PC-9 (cell line): ENCODE measurements at regions not wholly inside any gene's neighbourhood (a gene's known extent, or its start where the extent isn't known, plus 50 kb on each side); places are given as distances from the start of the nearest gene placed in this dataset.

Experiments
- BruUV-seq: library from RNA; stranded (reverse); fragments of 400-500 nt; replicated peaks from 2 replicates; lab custom pipeline; 2021; lab: Mats Ljungman, UMichigan
- CTCF ChIA-PET: fragments of 300-600 bp; sonication (Branson Sonifier 250); formaldehyde crosslinking; loops from one replicate; lab custom pipeline; 2022; ENCODE audit warnings: antibody characterized with exemption; lab: Charles Lee
- POLR2A ChIA-PET: fragments of 300-600 bp; sonication (Branson Sonifier 250); formaldehyde crosslinking; loops from one replicate; lab custom pipeline; 2022; ENCODE audit warnings: antibody characterized with exemption; ENCODE audit not compliant: unreplicated experiment; lab: Charles Lee
- DNase-seq, 2 experiments: peaks; one replicate each; pipeline versions ENCODE4 v3.0.0 to v3.0.0-alpha.2; 2015 to 2022; ENCODE audit warnings: mixed read lengths in 1 of 2
- H2AFZ ChIP-seq: fragments of 200-600 bp; sonication (generic); 2 replicates; pipeline ENCODE4 v1.8.1; 2017; ENCODE audit warnings: antibody characterized with exemption
- H3F3A ChIP-seq: fragments of 200-600 bp; sonication (generic); 2 replicates; pipeline ENCODE4 v1.8.1; 2017; ENCODE audit warnings: antibody characterized with exemption, mild to moderate bottlenecking, low read depth; ENCODE audit not compliant: insufficient read depth
- H3K27ac ChIP-seq: fragments of 200-600 bp; sonication (generic); 2 replicates; pipeline ENCODE4 v1.6.1; 2016; ENCODE audit warnings: mixed run types
- H3K27me3 ChIP-seq: fragments of 200-600 bp; sonication (generic); 2 replicates; pipeline ENCODE4 v1.6.1; 2016; ENCODE audit warnings: low read depth, mixed run types; ENCODE audit not compliant: insufficient read depth
- H3K36me3 ChIP-seq: fragments of 200-600 bp; sonication (generic); 2 replicates; pipeline ENCODE4 v1.6.1; 2016; ENCODE audit warnings: low read depth, mixed run types
- H3K4me1 ChIP-seq: fragments of 200-600 bp; sonication (generic); replicated peaks from 2 replicates; pipeline ENCODE4 v1.6.1; 2016; ENCODE audit warnings: mixed run types; ENCODE audit not compliant: insufficient read depth
- H3K4me2 ChIP-seq: fragments of 200-600 bp; sonication (generic); 2 replicates; pipeline ENCODE4 v1.6.1; 2017; ENCODE audit warnings: mixed run types
- H3K4me3 ChIP-seq: fragments of 200-600 bp; sonication (generic); 2 replicates; pipeline ENCODE4 v1.6.1; 2016; ENCODE audit warnings: mixed run types
- H3K79me2 ChIP-seq: fragments of 200-600 bp; sonication (generic); 2 replicates; pipeline ENCODE4 v1.6.1; 2017; ENCODE audit warnings: low read depth, mixed run types
- H3K9me2 ChIP-seq: fragments of 200-600 bp; sonication (generic); 2 replicates; pipeline ENCODE4 v1.8.1; 2017; ENCODE audit warnings: mild to moderate bottlenecking; ENCODE audit not compliant: insufficient read depth
- H3K9me3 ChIP-seq: fragments of 200-600 bp; sonication (generic); 2 replicates; pipeline ENCODE4 v1.8.1; 2016; ENCODE audit warnings: low read depth; ENCODE audit not compliant: insufficient read depth
- H4K20me1 ChIP-seq: fragments of 200-600 bp; sonication (generic); 2 replicates; pipeline ENCODE4 v1.8.1; 2017; ENCODE audit not compliant: insufficient read depth
- CTCF ChIP-seq: fragments of 200-600 bp; sonication (generic); conservative IDR thresholded peaks from 2 replicates; pipeline ENCODE4 v1.6.1; 2017; ENCODE audit warnings: mixed run types, antibody characterized with exemption, mild to moderate bottlenecking, moderate library complexity
- EZH2 ChIP-seq: fragments of 200-600 bp; sonication (generic); IDR thresholded peaks from 2 replicates; pipeline ENCODE4 v1.8.0; 2017; ENCODE audit warnings: antibody characterized with exemption, low read depth
- intact Hi-C: fragments of 100-400 bp; cut with micrococcal nuclease; formaldehyde crosslinking; loops from one replicate; pipeline ENCODE4 v1.10.0; 2022; ENCODE audit not compliant: unreplicated experiment

- H3K9me3 ChIP-seq, result no peaks in the 10 kb centered on the region
- H3K27ac ChIP-seq, result no peak overlapping the region
- H3F3A ChIP-seq, result no peaks in the 10 kb centered on the region
- intact Hi-C loops, result no loop called here
- H3K79me2 ChIP-seq, result no peaks in the 10 kb centered on the region
- no peak overlapping the region for H3K4me3 ChIP-seq
- TF ChIP-seq EZH2 (no peak), CTCF (no peak)
- no TSS peak for BruUV-seq
- POLR2A ChIA-PET, result no interaction called here
- H3K27me3 ChIP-seq, result peaks cover 14% of the 10 kb centered on the region; the same call in 1 of the 2 replicates
- no peaks in the 10 kb centered on the region for H4K20me1 ChIP-seq
- H2AFZ ChIP-seq, result no peak overlapping the region
- H3K4me1 ChIP-seq, result no peaks in the 10 kb centered on the region
- H3K36me3 ChIP-seq, result no peaks in the 10 kb centered on the region
- no peak overlapping the region for H3K4me2 ChIP-seq
- no peak for DNase-seq
- H3K9me2 ChIP-seq, result no peaks in the 10 kb centered on the region
- CTCF ChIA-PET, result no interaction called here
Observed at GRCh38 chr20:17023036-17023435, 203.8 kb upstream of the PCSK2 start.

- BruUV-seq, result no TSS peak
- peaks cover 15% of the 10 kb centered on the region; the same call in 1 of the 2 replicates for H3K27me3 ChIP-seq
- H3K4me1 ChIP-seq, result no peaks in the 10 kb centered on the region
- no peak for DNase-seq
- no peaks in the 10 kb centered on the region for H3K79me2 ChIP-seq
- H2AFZ ChIP-seq, result no peak overlapping the region
- no peak overlapping the region for H3K4me3 ChIP-seq
- H3K4me2 ChIP-seq, result no peak overlapping the region
- H3K9me2 ChIP-seq, result no peaks in the 10 kb centered on the region
- intact Hi-C loops, result no loop called here
- H3F3A ChIP-seq, result no peaks in the 10 kb centered on the region
- CTCF ChIA-PET, result no interaction called here
- POLR2A ChIA-PET, result no interaction called here
- TF ChIP-seq EZH2, result no peak
- TF ChIP-seq CTCF, result no peak
- no peak overlapping the region for H3K27ac ChIP-seq
- H3K9me3 ChIP-seq, result no peaks in the 10 kb centered on the region
- H3K36me3 ChIP-seq, result no peaks in the 10 kb centered on the region
- no peaks in the 10 kb centered on the region for H4K20me1 ChIP-seq
Observed at GRCh38 chr20:17023806-17024205, 203.0 kb upstream of the PCSK2 start.

GRCh38 chr20:17024513-17025119 is 202.2 kb upstream of the PCSK2 start:
- H4K20me1 ChIP-seq, result no peaks in the 10 kb centered on the region
- DNase-seq, result no peak
- no peaks in the 10 kb centered on the region for H3F3A ChIP-seq
- H2AFZ ChIP-seq, result no peak overlapping the region
- no peaks in the 10 kb centered on the region for H3K79me2 ChIP-seq
- TF ChIP-seq EZH2, result no peak
- TF ChIP-seq CTCF, result no peak
- H3K4me2 ChIP-seq, result no peak overlapping the region
- no TSS peak for BruUV-seq
- no peaks in the 10 kb centered on the region for H3K4me1 ChIP-seq
- no peak overlapping the region for H3K4me3 ChIP-seq
- no peaks in the 10 kb centered on the region for H3K9me2 ChIP-seq
- CTCF ChIA-PET, result no interaction called here
- POLR2A ChIA-PET, result no interaction called here
- no peaks in the 10 kb centered on the region for H3K9me3 ChIP-seq
- no peaks in the 10 kb centered on the region for H3K36me3 ChIP-seq
- intact Hi-C loops, result no loop called here
- H3K27me3 ChIP-seq, result peaks cover 15% of the 10 kb centered on the region; the same call in 1 of the 2 replicates
- no peak overlapping the region for H3K27ac ChIP-seq
